Activated CD8-positive, alpha-beta T cell treated with anti-CD3 and anti-CD28 coated beads for 36 hours (primary cell): ENCODE measurements at regions not wholly inside any gene's neighbourhood (a gene's known extent, or its start where the extent isn't known, plus 50 kb on each side); places are given as distances from the start of the nearest gene placed in this dataset.

ENCODE experiments used
- ATAC-seq: fragments of 200-7000 bp; cut with Tn5 transposase; one replicate; pipeline ENCODE4 v1.10.0; 2021; ENCODE audit warnings: mild to moderate bottlenecking, moderate library complexity
- CTCF ChIA-PET: fragments of 350-600 bp; sonication (Branson Sonifier 250); formaldehyde crosslinking; loops from one replicate; lab custom pipeline; 2021; ENCODE audit warnings: antibody characterized with exemption; lab: Charles Lee
- POLR2A ChIA-PET: fragments of 350-600 bp; sonication (Branson Sonifier 250); formaldehyde crosslinking; loops from one replicate; lab custom pipeline; 2021; ENCODE audit warnings: antibody characterized with exemption; lab: Charles Lee
- DNase-seq: peaks from one replicate; pipeline ENCODE4 v3.0.0-alpha.2; 2020
- H3K27ac Mint-ChIP-seq: one replicate; pipeline ENCODE4 v1.8.0; 2021; ENCODE audit warnings: mild to moderate bottlenecking, mixed read lengths
- H3K27me3 Mint-ChIP-seq: one replicate; pipeline ENCODE4 v1.8.0; 2021; ENCODE audit warnings: mixed read lengths
- H3K36me3 Mint-ChIP-seq: one replicate; pipeline ENCODE4 v1.8.0; 2021; ENCODE audit warnings: low read depth, mixed read lengths
- H3K4me1 Mint-ChIP-seq: one replicate; pipeline ENCODE4 v1.8.0; 2021; ENCODE audit warnings: low read depth, mixed read lengths
- H3K4me3 Mint-ChIP-seq: one replicate; pipeline ENCODE4 v1.8.0; 2021; ENCODE audit warnings: mild to moderate bottlenecking, moderate library complexity, mixed read lengths
- H3K9me3 Mint-ChIP-seq: one replicate; pipeline ENCODE4 v1.8.0; 2021; ENCODE audit warnings: mixed read lengths
- CTCF ChIP-seq: fragments of 200-600 bp; IDR thresholded peaks from one replicate; pipeline ENCODE4 v1.8.0; 2022; ENCODE audit warnings: antibody characterized with exemption, mild to moderate bottlenecking
- intact Hi-C: fragments of 100-400 bp; cut with micrococcal nuclease; formaldehyde crosslinking; loops from one replicate; pipeline ENCODE4 v1.10.0; 2022

- POLR2A ChIA-PET, result interaction anchor here (0.6 kb wide), 1 partner anchor 200 kb away, joined by 3 read pairs; no protein-coding TSS in a partner anchor
- CTCF ChIA-PET, result interaction anchor here (0.7 to 1.2 kb wide), 7 partner anchors 22 to 44 kb away, joined by 3 to 9 read pairs (median 4); no protein-coding TSS in a partner anchor
- H3K27ac Mint-ChIP-seq, result no peak overlapping the region
- no peak overlapping the region for H3K4me3 Mint-ChIP-seq
- H3K36me3 Mint-ChIP-seq, result no peaks in the 10 kb centered on the region
- H3K9me3 Mint-ChIP-seq, result no peaks in the 10 kb centered on the region
- peaks cover 3% of the 10 kb centered on the region for H3K27me3 Mint-ChIP-seq
- peaks cover 3% of the 10 kb centered on the region for H3K4me1 Mint-ChIP-seq
- TF ChIP-seq CTCF, result peak; percentile 96
- intact Hi-C loops, result loop anchor here (1.0 kb wide), 1 partner anchor 41 kb away; no protein-coding TSS in a partner anchor
- DNase-seq, result peak; percentile 65
- ATAC-seq, result peak; percentile 98
These were observed 51.2 kb upstream of the CDH5 start for GRCh38 chr16:66315210-66315825.

GRCh38 chr16:66311306-66311705, 55.2 kb upstream of the CDH5 start:
- H3K9me3 Mint-ChIP-seq, result no peaks in the 10 kb centered on the region
- no peak overlapping the region for H3K4me3 Mint-ChIP-seq
- POLR2A ChIA-PET, result no interaction called here
- no peak for TF ChIP-seq CTCF
- ATAC-seq (no peak), DNase-seq (no peak)
- no peak overlapping the region for H3K27ac Mint-ChIP-seq
- H3K27me3 Mint-ChIP-seq, result no peaks in the 10 kb centered on the region
- intact Hi-C loops, result no loop called here
- H3K4me1 Mint-ChIP-seq, result peaks cover 3% of the 10 kb centered on the region
- H3K36me3 Mint-ChIP-seq, result no peaks in the 10 kb centered on the region
- CTCF ChIA-PET, result interaction anchor here (0.6 kb wide), 2 partner anchors 31 to 100 kb away, joined by 3 read pairs; no protein-coding TSS in a partner anchor

- POLR2A ChIA-PET, result no interaction called here
- CTCF ChIA-PET, result no interaction called here
- intact Hi-C loops, result no loop called here
- TF ChIP-seq CTCF, result no peak
- no peaks in the 10 kb centered on the region for H3K27me3 Mint-ChIP-seq
- no peaks in the 10 kb centered on the region for H3K9me3 Mint-ChIP-seq
- ATAC-seq, result no peak
- no peaks in the 10 kb centered on the region for H3K4me1 Mint-ChIP-seq
- no peaks in the 10 kb centered on the region for H3K36me3 Mint-ChIP-seq
- no peak overlapping the region for H3K27ac Mint-ChIP-seq
- no peak for DNase-seq
- no peak overlapping the region for H3K4me3 Mint-ChIP-seq
These were observed 57.2 kb upstream of the CDH5 start for GRCh38 chr16:66309215-66309807.

GRCh38 chr16:66308096-66308495, 58.4 kb upstream of the CDH5 start:
- POLR2A ChIA-PET, result no interaction called here
- TF ChIP-seq CTCF, result no peak
- no peak overlapping the region for H3K27ac Mint-ChIP-seq

More at GRCh38 chr16:66308096-66308495, 58.4 kb upstream of the CDH5 start:
- Mint-ChIP-seq H3K27me3 (no peaks in the 10 kb centered on the region), H3K4me3 (no peak overlapping the region), H3K4me1 (no peaks in the 10 kb centered on the region), H3K36me3 (no peaks in the 10 kb centered on the region), H3K9me3 (no peaks in the 10 kb centered on the region)
- intact Hi-C loops, result no loop called here
- DNase-seq (no peak), ATAC-seq (no peak)
- CTCF ChIA-PET, result no interaction called here
